Uterus (tissue), 2 donors: ENCODE measurements at regions not wholly inside any gene's neighbourhood (a gene's known extent, or its start where the extent isn't known, plus 50 kb on each side); places are given as distances from the start of the nearest gene placed in this dataset.

Experiments used
- CTCF ChIP-seq, 4 experiments: fragments of 200-600 bp in 2 of 4; fragments of 450-650 bp in 2 of 4; sonication (generic) in 2 of 4; IDR thresholded peaks; one replicate each; pipeline ENCODE4 v1.5.1; 2016 to 2019; ENCODE audit warnings: antibody characterized with exemption in 4 of 4, mild to moderate bottlenecking in 2 of 4, moderate library complexity in 1 of 4
- POLR2A ChIP-seq, 2 donors: fragments of 450-650 bp; IDR thresholded peaks; one replicate each; pipeline ENCODE4 v1.6.1; 2016; ENCODE audit warnings: antibody characterized with exemption in 2 of 2, mild to moderate bottlenecking in 1 of 2, moderate library complexity in 1 of 2

DNA sequence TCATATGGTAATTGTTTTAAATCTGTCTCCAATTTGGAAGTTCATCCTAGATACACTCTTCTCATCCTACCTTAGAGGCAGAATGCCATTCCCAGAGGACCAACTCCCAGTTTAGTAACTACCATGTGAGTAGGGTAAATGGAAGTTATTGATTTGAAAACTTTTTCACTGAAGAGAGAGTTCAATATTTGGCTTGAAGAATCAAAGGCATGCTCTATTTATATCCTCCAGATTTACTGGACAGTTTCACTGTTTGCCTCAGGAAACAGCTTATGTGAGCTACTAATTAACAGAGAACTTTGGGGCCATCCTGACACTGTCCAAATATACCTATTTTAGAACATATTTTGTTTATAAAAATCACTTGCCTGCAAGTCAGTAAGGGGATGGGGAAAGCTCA is 607.2 kb upstream of the GYPC start:
- TF ChIP-seq CTCF (IDR thresholded peaks at IDR 0.05) (no peak), POLR2A (IDR thresholded peaks at IDR 0.05) (no peak)
